Left lung (tissue), 4 donors: ENCODE measurements at regions not wholly inside any gene's neighbourhood (a gene's known extent, or its start where the extent isn't known, plus 50 kb on each side); places are given as distances from the start of the nearest gene placed in this dataset.

Experiments used
- ATAC-seq: fragments of 200-7000 bp; cut with Tn5 transposase; one replicate; pipeline ENCODE4 v1.9.1; 2020; ENCODE audit warnings: moderate library complexity
- DNase-seq, 4 donors: peaks; one replicate each; pipeline ENCODE4 v3.0.0-alpha.2; 2013 to 2020
- H3K27ac ChIP-seq, 2 donors: fragments of 200-600 bp; sonication (generic) in 1 of 2; one replicate each; pipeline versions ENCODE4 v1.5.0 to v1.8.0; 2020 to 2021
- H3K27me3 ChIP-seq, 2 donors: fragments of 200-600 bp; sonication (generic) in 1 of 2; one replicate each; pipeline versions ENCODE4 v1.5.0 to v1.8.0; 2020 to 2021
- H3K36me3 ChIP-seq, 2 donors: fragments of 200-600 bp; sonication (generic) in 1 of 2; one replicate each; pipeline versions ENCODE4 v1.5.0 to v1.8.0; 2020 to 2021
- H3K4me1 ChIP-seq, 2 donors: fragments of 200-600 bp; one replicate each; pipeline ENCODE4 v1.8.0; 2021
- H3K4me3 ChIP-seq, 2 donors: fragments of 200-600 bp; sonication (generic) in 1 of 2; one replicate each; pipeline versions ENCODE4 v1.5.0 to v1.8.0; 2020 to 2021; ENCODE audit warnings: mild to moderate bottlenecking in 1 of 2
- H3K9me3 ChIP-seq, 2 donors: fragments of 200-600 bp; sonication (generic) in 1 of 2; one replicate each; pipeline versions ENCODE4 v1.5.0 to v1.8.0; 2020 to 2021
- CTCF ChIP-seq, 2 donors: fragments of 200-600 bp; sonication (generic) in 1 of 2; IDR thresholded peaks; one replicate each; pipeline versions ENCODE4 v1.5.0 to v1.8.0; 2021; ENCODE audit warnings: antibody characterized with exemption in 2 of 2
- intact Hi-C, 2 donors: fragments of 100-400 bp; cut with DNase I; formaldehyde crosslinking; loops; one replicate each; pipeline versions ENCODE4 v1.11.2 to v1.14.2; 2022
- donor health status: DM: no; HTN: yes; CAD: no.
- donor health status: DM: no; HTN: no; CAD: no.

- intact Hi-C loops: no loop called here
- Histone ChIP-seq H3K4me3 (no peak overlapping the region), H3K9me3 (no peaks in the 10 kb centered on the region), H3K4me1 (no peaks in the 10 kb centered on the region), H3K36me3 (no peaks in the 10 kb centered on the region), H3K27ac (no peak overlapping the region), H3K27me3 (no peaks in the 10 kb centered on the region)
- ATAC-seq: no peak
- TF ChIP-seq CTCF (IDR thresholded peaks at IDR 0.05): no peak
- DNase-seq: no peak
These were observed 241.6 kb upstream of the AZI2 start for GRCh38 chr3:28590216-28590615.

DNA sequence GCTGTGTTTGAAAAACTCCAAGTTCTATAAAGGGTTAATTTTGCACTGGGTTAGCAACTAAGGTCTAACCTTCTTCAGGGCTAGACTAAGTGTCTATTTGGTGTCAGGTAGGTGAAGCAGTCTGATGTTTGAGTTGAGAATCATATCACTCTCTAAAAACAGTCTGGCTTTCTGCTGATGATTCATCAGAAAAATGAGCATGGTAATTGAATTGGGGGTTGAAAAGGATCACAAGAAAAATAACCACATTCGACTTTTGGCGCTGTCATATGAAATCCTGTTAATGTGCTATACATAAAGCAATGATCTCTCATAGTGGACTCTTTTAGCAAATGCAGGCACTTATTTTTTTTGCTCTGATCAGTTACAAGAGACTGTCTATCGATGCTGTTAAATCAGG is 242.2 kb upstream of the AZI2 start:
- Histone ChIP-seq H3K4me3 (no peak overlapping the region), H3K36me3 (no peaks in the 10 kb centered on the region), H3K9me3 (no peaks in the 10 kb centered on the region), H3K27me3 (no peaks in the 10 kb centered on the region), H3K4me1 (no peaks in the 10 kb centered on the region), H3K27ac (no peak overlapping the region)
- DNase-seq: no peak
- intact Hi-C loops: no loop called here
- no peak for ATAC-seq
- TF ChIP-seq CTCF (IDR thresholded peaks at IDR 0.05): no peak

DNA sequence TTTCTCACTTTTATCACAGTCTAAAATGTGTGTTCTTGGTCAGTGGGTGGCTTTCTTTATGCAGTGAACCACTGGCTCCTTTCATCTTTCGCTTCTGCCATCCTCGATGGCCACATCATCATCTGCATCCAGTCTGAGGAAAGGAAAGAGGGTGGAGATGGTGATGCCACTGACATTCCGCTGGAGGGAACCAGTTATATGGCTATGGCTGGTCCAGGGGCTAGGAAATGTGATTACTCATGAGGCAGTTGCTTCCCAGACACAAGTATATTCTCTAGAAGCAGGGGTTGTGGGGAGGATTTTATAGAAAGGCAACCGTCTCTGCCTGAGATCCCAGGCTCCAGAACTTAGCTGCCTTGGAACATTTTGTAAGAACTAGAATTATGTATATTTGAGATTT is 246.7 kb upstream of the AZI2 start:
- Histone ChIP-seq H3K9me3 (no peaks in the 10 kb centered on the region), H3K27me3 (no peaks in the 10 kb centered on the region), H3K4me1 (no peaks in the 10 kb centered on the region), H3K36me3 (no peaks in the 10 kb centered on the region), H3K4me3 (no peak overlapping the region), H3K27ac (no peak overlapping the region)
- intact Hi-C loops: no loop called here
- ATAC-seq: no peak
- DNase-seq: no peak
- no peak for TF ChIP-seq CTCF (IDR thresholded peaks at IDR 0.05)

GRCh38 chr3:28597452-28597851 is 248.8 kb upstream of the AZI2 start:
- no peak overlapping the region for H3K27ac ChIP-seq
- no peaks in the 10 kb centered on the region for H3K4me1 ChIP-seq
- no peaks in the 10 kb centered on the region for H3K36me3 ChIP-seq
- no peaks in the 10 kb centered on the region for H3K9me3 ChIP-seq
- intact Hi-C loops: no loop called here
- ATAC-seq (no peak), DNase-seq (no peak)
- no peak overlapping the region for H3K4me3 ChIP-seq
- TF ChIP-seq CTCF (IDR thresholded peaks at IDR 0.05): no peak
- no peaks in the 10 kb centered on the region for H3K27me3 ChIP-seq

DNA sequence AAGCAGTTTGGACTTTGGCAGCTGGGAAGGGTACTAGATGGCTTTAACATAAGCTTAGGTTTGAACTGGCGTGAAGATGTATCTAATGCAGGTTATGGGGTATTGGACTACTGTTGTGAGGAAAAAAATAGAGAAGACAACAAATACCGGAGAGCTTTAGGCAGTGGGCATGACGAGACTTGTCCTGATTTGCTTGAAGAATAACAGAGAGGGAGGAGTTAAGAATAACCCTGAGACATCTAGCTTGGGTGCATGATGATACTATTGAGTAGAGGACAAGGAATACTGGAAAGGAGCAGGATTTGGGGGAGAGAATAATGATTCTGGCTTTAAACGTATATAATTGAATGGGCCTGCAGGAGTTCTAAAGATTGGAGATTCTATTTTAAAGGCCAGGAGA is 249.5 kb upstream of the AZI2 start:
- H3K27ac ChIP-seq: no peak overlapping the region
- no peak for TF ChIP-seq CTCF (IDR thresholded peaks at IDR 0.05)
- H3K36me3 ChIP-seq: no peaks in the 10 kb centered on the region
- no peaks in the 10 kb centered on the region for H3K27me3 ChIP-seq
- no peak for ATAC-seq
- H3K9me3 ChIP-seq: no peaks in the 10 kb centered on the region
- intact Hi-C loops: no loop called here
- no peaks in the 10 kb centered on the region for H3K4me1 ChIP-seq
- H3K4me3 ChIP-seq: no peak overlapping the region
- no peak for DNase-seq
